GM23338 (cell line): ENCODE measurements at regions not wholly inside any gene's neighbourhood (a gene's known extent, or its start where the extent isn't known, plus 50 kb on each side); places are given as distances from the start of the nearest gene placed in this dataset.

ENCODE experiments used
- ATAC-seq: fragments of 200-7000 bp; cut with Tn5 transposase; 3 replicates; pipeline ENCODE4 v1.9.1; 2020
- DNase-seq: peaks from one replicate; pipeline ENCODE4 v3.0.0-alpha.2; 2015; ENCODE audit warnings: low spot score
- H2AFZ ChIP-seq: fragments of 200-600 bp; sonication (generic); 2 replicates; pipeline ENCODE4 v1.8.0; 2016; ENCODE audit warnings: antibody characterized with exemption, mild to moderate bottlenecking, moderate library complexity
- H3F3A ChIP-seq: fragments of 200-600 bp; sonication (generic); replicated peaks from 2 replicates; pipeline ENCODE4 v1.8.0; 2017; ENCODE audit warnings: antibody characterized with exemption, mixed run types, low read depth
- H3K27ac ChIP-seq: fragments of 200-600 bp; sonication (generic); 2 replicates; pipeline ENCODE4 v1.6.1; 2016; ENCODE audit warnings: low read depth
- H3K27me3 ChIP-seq: fragments of 200-600 bp; sonication (generic); 2 replicates; pipeline ENCODE4 v1.8.0; 2016; ENCODE audit warnings: mild to moderate bottlenecking, mixed run types, moderate library complexity; ENCODE audit not compliant: insufficient read depth
- H3K36me3 ChIP-seq: fragments of 200-600 bp; sonication (generic); 2 replicates; pipeline ENCODE4 v1.8.0; 2016; ENCODE audit warnings: mild to moderate bottlenecking; ENCODE audit not compliant: insufficient read depth
- H3K4me1 ChIP-seq: fragments of 200-600 bp; sonication (generic); 2 replicates; pipeline ENCODE4 v1.8.0; 2016; ENCODE audit warnings: mild to moderate bottlenecking, moderate library complexity; ENCODE audit not compliant: insufficient read depth
- H3K4me2 ChIP-seq: fragments of 200-600 bp; sonication (generic); 2 replicates; pipeline ENCODE4 v1.7.1; 2017; ENCODE audit warnings: mixed run types
- H3K4me3 ChIP-seq: fragments of 200-600 bp; sonication (generic); 2 replicates; pipeline ENCODE4 v1.6.1; 2016; ENCODE audit warnings: mixed run types
- H3K79me2 ChIP-seq: fragments of 200-600 bp; sonication (generic); replicated peaks from 2 replicates; pipeline ENCODE4 v1.8.0; 2017; ENCODE audit warnings: mild to moderate bottlenecking; ENCODE audit not compliant: insufficient read depth
- H3K9me2 ChIP-seq: fragments of 200-600 bp; sonication (generic); 2 replicates; pipeline ENCODE4 v1.8.0; 2017; ENCODE audit not compliant: insufficient read depth
- H4K20me1 ChIP-seq: fragments of 200-600 bp; sonication (generic); replicated peaks from 2 replicates; pipeline ENCODE4 v1.8.0; 2017; ENCODE audit warnings: mild to moderate bottlenecking; ENCODE audit not compliant: insufficient read depth
- H3K27ac Mint-ChIP-seq: 2 replicates; pipeline ENCODE4 v1.8.0; 2020; ENCODE audit warnings: inconsistent platforms, mild to moderate bottlenecking, moderate library complexity, mixed read lengths
- H3K27me3 Mint-ChIP-seq: 3 replicates; pipeline ENCODE4 v1.8.0; 2022; ENCODE audit warnings: low read depth, mild to moderate bottlenecking, moderate library complexity, mixed read lengths, inconsistent platforms; ENCODE audit not compliant: insufficient read depth, poor library complexity
- H3K36me3 Mint-ChIP-seq: 3 replicates; pipeline ENCODE4 v1.8.0; 2021; ENCODE audit warnings: low read depth, mild to moderate bottlenecking, inconsistent platforms, moderate library complexity, mixed read lengths
- H3K4me1 Mint-ChIP-seq: 3 replicates; pipeline ENCODE4 v1.8.0; 2020; ENCODE audit warnings: mild to moderate bottlenecking, inconsistent platforms, mixed read lengths
- H3K4me3 Mint-ChIP-seq: 3 replicates; pipeline ENCODE4 v1.8.0; 2021; ENCODE audit warnings: moderate library complexity, mild to moderate bottlenecking, inconsistent platforms, mixed read lengths
- H3K9me3 Mint-ChIP-seq: 3 replicates; pipeline ENCODE4 v1.8.0; 2020; ENCODE audit warnings: moderate library complexity, mild to moderate bottlenecking, inconsistent platforms, mixed read lengths
- CREB1 ChIP-seq: fragments of 250-450 bp; sonication (Bioruptor Pico); IDR thresholded peaks from 2 replicates; pipeline ENCODE4 v1.5.0; 2020; ENCODE audit warnings: low read depth, mild to moderate bottlenecking, moderate library complexity
- ETS1 ChIP-seq: IDR thresholded peaks from 2 replicates; pipeline ENCODE4 v1.6.1; 2016; ENCODE audit warnings: antibody characterized with exemption
- JUNB ChIP-seq: IDR thresholded peaks from one replicate; pipeline ENCODE4 v1.6.1; 2016; ENCODE audit warnings: antibody characterized with exemption; ENCODE audit not compliant: unreplicated experiment
- NANOG ChIP-seq: IDR thresholded peaks from 2 replicates; pipeline ENCODE4 v1.6.1; 2016; ENCODE audit warnings: antibody characterized with exemption, borderline replicate concordance
- STAT1 ChIP-seq: IDR thresholded peaks from one replicate; pipeline ENCODE4 v1.6.1; 2016; ENCODE audit warnings: antibody characterized with exemption; ENCODE audit not compliant: unreplicated experiment
- ZNF331 ChIP-seq: fragments of 250-450 bp; sonication (Bioruptor Pico); IDR thresholded peaks from 2 replicates; pipeline ENCODE4 v1.5.0; 2020; ENCODE audit warnings: low read depth, mild to moderate bottlenecking, moderate library complexity
- ZNF462 ChIP-seq: fragments of 250-450 bp; sonication (Bioruptor Pico); IDR thresholded peaks from 2 replicates; pipeline ENCODE4 v1.5.0; 2020; ENCODE audit warnings: mild to moderate bottlenecking, moderate library complexity
- TF ChIP-seq, protein P1 (sequence below): IDR thresholded peaks from one replicate; pipeline ENCODE4 v1.6.1; 2018; ENCODE audit warnings: antibody characterized with exemption; ENCODE audit not compliant: unreplicated experiment

DNA sequence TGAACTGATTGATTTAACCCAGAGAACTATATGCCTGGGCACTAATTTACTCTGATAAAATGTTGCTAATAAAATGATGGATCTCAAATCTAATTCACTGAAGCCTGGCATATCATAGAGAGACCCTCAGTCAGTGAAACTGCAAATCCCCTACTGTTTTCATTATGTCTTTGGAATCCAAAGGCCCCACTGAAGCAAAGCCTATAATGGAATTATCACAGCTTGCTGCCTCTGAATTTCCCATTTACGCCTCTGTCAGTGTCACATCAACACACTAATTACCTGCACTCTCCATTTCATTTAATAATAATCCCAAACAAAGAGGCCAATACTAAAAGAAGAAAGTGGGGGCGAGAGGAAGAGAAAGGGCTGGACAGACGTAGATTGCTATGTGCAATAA lies 470.9 kb downstream of the MBD2 start (continued):
- TF ChIP-seq ZNF462 (CRISPR knock-in tag) (no peak), CREB1 (CRISPR knock-in tag) (no peak), ZNF331 (CRISPR knock-in tag) (no peak)
- TF ChIP-seq, protein P1, sequence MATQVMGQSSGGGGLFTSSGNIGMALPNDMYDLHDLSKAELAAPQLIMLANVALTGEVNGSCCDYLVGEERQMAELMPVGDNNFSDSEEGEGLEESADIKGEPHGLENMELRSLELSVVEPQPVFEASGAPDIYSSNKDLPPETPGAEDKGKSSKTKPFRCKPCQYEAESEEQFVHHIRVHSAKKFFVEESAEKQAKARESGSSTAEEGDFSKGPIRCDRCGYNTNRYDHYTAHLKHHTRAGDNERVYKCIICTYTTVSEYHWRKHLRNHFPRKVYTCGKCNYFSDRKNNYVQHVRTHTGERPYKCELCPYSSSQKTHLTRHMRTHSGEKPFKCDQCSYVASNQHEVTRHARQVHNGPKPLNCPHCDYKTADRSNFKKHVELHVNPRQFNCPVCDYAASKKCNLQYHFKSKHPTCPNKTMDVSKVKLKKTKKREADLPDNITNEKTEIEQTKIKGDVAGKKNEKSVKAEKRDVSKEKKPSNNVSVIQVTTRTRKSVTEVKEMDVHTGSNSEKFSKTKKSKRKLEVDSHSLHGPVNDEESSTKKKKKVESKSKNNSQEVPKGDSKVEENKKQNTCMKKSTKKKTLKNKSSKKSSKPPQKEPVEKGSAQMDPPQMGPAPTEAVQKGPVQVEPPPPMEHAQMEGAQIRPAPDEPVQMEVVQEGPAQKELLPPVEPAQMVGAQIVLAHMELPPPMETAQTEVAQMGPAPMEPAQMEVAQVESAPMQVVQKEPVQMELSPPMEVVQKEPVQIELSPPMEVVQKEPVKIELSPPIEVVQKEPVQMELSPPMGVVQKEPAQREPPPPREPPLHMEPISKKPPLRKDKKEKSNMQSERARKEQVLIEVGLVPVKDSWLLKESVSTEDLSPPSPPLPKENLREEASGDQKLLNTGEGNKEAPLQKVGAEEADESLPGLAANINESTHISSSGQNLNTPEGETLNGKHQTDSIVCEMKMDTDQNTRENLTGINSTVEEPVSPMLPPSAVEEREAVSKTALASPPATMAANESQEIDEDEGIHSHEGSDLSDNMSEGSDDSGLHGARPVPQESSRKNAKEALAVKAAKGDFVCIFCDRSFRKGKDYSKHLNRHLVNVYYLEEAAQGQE, result no peak

DNA sequence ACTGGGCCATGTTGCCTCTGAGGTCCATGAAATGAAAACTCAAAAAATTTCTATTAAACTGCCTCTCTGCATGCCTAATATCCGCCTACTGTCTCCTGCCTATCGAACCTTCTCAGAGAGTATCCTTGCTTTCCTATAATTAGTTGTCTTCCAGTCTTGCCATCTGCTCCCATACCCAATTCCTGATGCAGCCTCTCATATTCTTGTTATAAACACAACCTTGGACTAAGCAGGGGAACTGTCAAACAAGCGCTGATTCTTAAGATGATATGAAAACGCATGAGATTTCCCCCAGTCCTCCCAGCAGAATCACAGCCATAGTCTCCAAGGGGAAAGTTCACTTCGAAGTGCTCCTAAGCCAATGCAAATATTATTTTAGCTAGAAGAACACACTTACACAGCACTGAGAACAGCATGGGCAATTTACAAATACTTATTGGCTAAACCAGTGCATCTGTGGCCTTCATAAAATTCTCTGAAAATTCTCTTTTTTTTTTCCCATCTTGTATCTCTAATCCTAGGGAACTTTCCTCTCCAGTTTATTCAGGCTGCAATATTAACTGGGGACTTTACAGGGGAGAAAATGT lies 471.6 kb downstream of the MBD2 start:
- Mint-ChIP-seq H3K4me1 (peaks cover 7% of the 10 kb centered on the region), H3K27me3 (no peaks in the 10 kb centered on the region), H3K9me3 (no peaks in the 10 kb centered on the region), H3K36me3 (no peaks in the 10 kb centered on the region), H3K4me3 (no peak overlapping the region), H3K27ac (no peak overlapping the region)
- 0 out of 2 replicates have a peak, but pooled peaks cover 4% of the 10 kb centered on the region for H3K4me1 ChIP-seq
- H4K20me1 ChIP-seq, result no peaks in the 10 kb centered on the region
- H3K27ac ChIP-seq, result no peak overlapping the region
- DNase-seq, result no peak
- no peaks in the 10 kb centered on the region for H3K36me3 ChIP-seq
- no peak overlapping the region for H2AFZ ChIP-seq
- no peaks in the 10 kb centered on the region for H3K9me2 ChIP-seq
- H3K4me3 ChIP-seq, result no peak overlapping the region
- H3K27me3 ChIP-seq, result no peaks in the 10 kb centered on the region
- no peak for ATAC-seq
- no peak overlapping the region for H3K4me2 ChIP-seq
- H3K79me2 ChIP-seq, result no peaks in the 10 kb centered on the region
- H3F3A ChIP-seq, result no peaks in the 10 kb centered on the region
- TF ChIP-seq ETS1 (no peak), JUNB (no peak), NANOG (no peak), ZNF331 (CRISPR knock-in tag) (no peak), STAT1 (no peak)
- TF ChIP-seq, protein P1, result no peak
